ENCODE measurements at regions not wholly inside any gene's neighbourhood (a gene's known extent, or its start where the extent isn't known, plus 50 kb on each side); places are given as distances from the start of the nearest gene placed in this dataset.

GRCh38 chr6:91575032-91575431 lies 988.2 kb upstream of the MAP3K7 start:
- TF ChIP-seq POLR2A (IDR thresholded peaks at IDR 0.05; ENCODE audit: low read depth, low read length) (no peak), TAF1 (IDR thresholded peaks at IDR 0.05; ENCODE audit: borderline replicate concordance, low read depth, low read length) (no peak)
- DNase-seq (ENCODE audit: insufficient read length) (no peak), FAIRE-seq (no peak)

- TF ChIP-seq TAF1 (IDR thresholded peaks at IDR 0.05; ENCODE audit: borderline replicate concordance, low read depth, low read length), result no peak
- TF ChIP-seq POLR2A (IDR thresholded peaks at IDR 0.05; ENCODE audit: low read depth, low read length), result no peak
- no peak for TF ChIP-seq POLR2AphosphoS5 (IDR thresholded peaks at IDR 0.05; ENCODE audit: low read depth, low read length)
- DNase-seq (ENCODE audit: insufficient read length) (no peak), FAIRE-seq (no peak)
Observed at GRCh38 chr6:91573826-91574416, 987.0 kb upstream of the MAP3K7 start.

GRCh38 chr6:91572878-91573277 lies 986.0 kb upstream of the MAP3K7 start:
- no peak for TF ChIP-seq TAF1 (IDR thresholded peaks at IDR 0.05; ENCODE audit: borderline replicate concordance, low read depth, low read length)
- TF ChIP-seq POLR2AphosphoS5 (IDR thresholded peaks at IDR 0.05; ENCODE audit: low read depth, low read length), result no peak
- TF ChIP-seq POLR2A (IDR thresholded peaks at IDR 0.05; ENCODE audit: low read depth, low read length), result no peak
- FAIRE-seq, result no peak
- no peak for DNase-seq (ENCODE audit: insufficient read length)

GRCh38 chr6:91569071-91569470 lies 982.2 kb upstream of the MAP3K7 start:
- FAIRE-seq, result no peak
- no peak for DNase-seq (ENCODE audit: insufficient read length)

GRCh38 chr6:91566467-91566866 lies 979.6 kb upstream of the MAP3K7 start:
- TF ChIP-seq TAF1 (IDR thresholded peaks at IDR 0.05; ENCODE audit: borderline replicate concordance, low read depth, low read length), result no peak
- no peak for TF ChIP-seq POLR2A (IDR thresholded peaks at IDR 0.05; ENCODE audit: low read depth, low read length)
- TF ChIP-seq POLR2AphosphoS5 (IDR thresholded peaks at IDR 0.05; ENCODE audit: low read depth, low read length), result no peak
- DNase-seq (ENCODE audit: insufficient read length), result no peak
- FAIRE-seq, result no peak

More at GRCh38 chr6:91569071-91569470, 982.2 kb upstream of the MAP3K7 start:
- no peak for TF ChIP-seq POLR2A (IDR thresholded peaks at IDR 0.05; ENCODE audit: low read depth, low read length)

GRCh38 chr6:91565207-91565606 lies 978.3 kb upstream of the MAP3K7 start:
- no peak for TF ChIP-seq POLR2A (IDR thresholded peaks at IDR 0.05; ENCODE audit: low read depth, low read length)
- no peak for TF ChIP-seq TAF1 (IDR thresholded peaks at IDR 0.05; ENCODE audit: borderline replicate concordance, low read depth, low read length)
- no peak for TF ChIP-seq POLR2AphosphoS5 (IDR thresholded peaks at IDR 0.05; ENCODE audit: low read depth, low read length)
- no peak for FAIRE-seq

GRCh38 chr6:91562955-91563354 lies 976.1 kb upstream of the MAP3K7 start:
- TF ChIP-seq POLR2A (IDR thresholded peaks at IDR 0.05; ENCODE audit: low read depth, low read length), result no peak
- TF ChIP-seq TAF1 (IDR thresholded peaks at IDR 0.05; ENCODE audit: borderline replicate concordance, low read depth, low read length), result no peak
- TF ChIP-seq POLR2AphosphoS5 (IDR thresholded peaks at IDR 0.05; ENCODE audit: low read depth, low read length), result no peak
- FAIRE-seq, result no peak
- no peak for DNase-seq (ENCODE audit: insufficient read length)

More at GRCh38 chr6:91565207-91565606, 978.3 kb upstream of the MAP3K7 start:
- DNase-seq (ENCODE audit: insufficient read length), result no peak

GRCh38 chr6:91560409-91560808 lies 973.5 kb upstream of the MAP3K7 start:
- no peak for DNase-seq (ENCODE audit: insufficient read length)
- TF ChIP-seq POLR2AphosphoS5 (IDR thresholded peaks at IDR 0.05; ENCODE audit: low read depth, low read length) (no peak), TAF1 (IDR thresholded peaks at IDR 0.05; ENCODE audit: borderline replicate concordance, low read depth, low read length) (no peak), POLR2A (IDR thresholded peaks at IDR 0.05; ENCODE audit: low read depth, low read length) (no peak)
- no peak for FAIRE-seq

- FAIRE-seq, result no peak
- no peak for TF ChIP-seq TAF1 (IDR thresholded peaks at IDR 0.05; ENCODE audit: borderline replicate concordance, low read depth, low read length)
- TF ChIP-seq POLR2AphosphoS5 (IDR thresholded peaks at IDR 0.05; ENCODE audit: low read depth, low read length), result no peak
- TF ChIP-seq POLR2A (IDR thresholded peaks at IDR 0.05; ENCODE audit: low read depth, low read length), result no peak
- no peak for DNase-seq (ENCODE audit: insufficient read length)
Observed at GRCh38 chr6:91540902-91541301, 954.0 kb upstream of the MAP3K7 start.

GRCh38 chr6:91539456-91539855 lies 952.6 kb upstream of the MAP3K7 start:
- DNase-seq (ENCODE audit: insufficient read length), result no peak
- FAIRE-seq, result no peak
- TF ChIP-seq POLR2A (IDR thresholded peaks at IDR 0.05; ENCODE audit: low read depth, low read length) (no peak), TAF1 (IDR thresholded peaks at IDR 0.05; ENCODE audit: borderline replicate concordance, low read depth, low read length) (no peak), POLR2AphosphoS5 (IDR thresholded peaks at IDR 0.05; ENCODE audit: low read depth, low read length) (no peak)

GRCh38 chr6:91538622-91539021 lies 951.8 kb upstream of the MAP3K7 start:
- DNase-seq (ENCODE audit: insufficient read length) (no peak), FAIRE-seq (no peak)
- TF ChIP-seq POLR2AphosphoS5 (IDR thresholded peaks at IDR 0.05; ENCODE audit: low read depth, low read length), result no peak
- no peak for TF ChIP-seq TAF1 (IDR thresholded peaks at IDR 0.05; ENCODE audit: borderline replicate concordance, low read depth, low read length)
- no peak for TF ChIP-seq POLR2A (IDR thresholded peaks at IDR 0.05; ENCODE audit: low read depth, low read length)

GRCh38 chr6:91534614-91535013 lies 947.7 kb upstream of the MAP3K7 start:
- FAIRE-seq, result no peak
- no peak for DNase-seq (ENCODE audit: insufficient read length)
- no peak for TF ChIP-seq POLR2A (IDR thresholded peaks at IDR 0.05; ENCODE audit: low read depth, low read length)
- TF ChIP-seq POLR2AphosphoS5 (IDR thresholded peaks at IDR 0.05; ENCODE audit: low read depth, low read length), result no peak
- no peak for TF ChIP-seq TAF1 (IDR thresholded peaks at IDR 0.05; ENCODE audit: borderline replicate concordance, low read depth, low read length)

- DNase-seq (ENCODE audit: insufficient read length) (no peak), FAIRE-seq (no peak)
Observed at GRCh38 chr6:91523511-91523910, 936.6 kb upstream of the MAP3K7 start.

More at GRCh38 chr6:91523511-91523910, 936.6 kb upstream of the MAP3K7 start:
- TF ChIP-seq POLR2AphosphoS5 (IDR thresholded peaks at IDR 0.05; ENCODE audit: low read depth, low read length), result no peak
